ENCODE measurements at regions not wholly inside any gene's neighbourhood (a gene's known extent, or its start where the extent isn't known, plus 50 kb on each side); places are given as distances from the start of the nearest gene placed in this dataset.

GRCh38 chr1:149849111-149849946 lies 50.0 kb upstream of the BOLA1 start (continued):
- TF ChIP-seq SP1 (CRISPR knock-in tag; IDR thresholded peaks at IDR 0.05) (no peak), TBP (optimal IDR thresholded peaks at IDR 0.05; ENCODE audit: low read depth, low read length) (no peak), HNRNPK (IDR thresholded peaks at IDR 0.05; ENCODE audit: low read depth, low read length, poor library complexity, severe bottlenecking) (no peak), HNRNPH1 (optimal IDR thresholded peaks at IDR 0.05; ENCODE audit: low read depth, low read length) (no peak)
